Amygdala (tissue), 56 donors: ENCODE measurements at regions not wholly inside any gene's neighbourhood (a gene's known extent, or its start where the extent isn't known, plus 50 kb on each side); places are given as distances from the start of the nearest gene placed in this dataset.
"Not testable (repeated sequence)": the region's sequence is repeated elsewhere in the genome, so short reads cannot be mapped to it uniquely, and the experiment has no call there.

ENCODE experiments used
- DNase-seq, 56 donors: peaks; one replicate each; lab custom pipeline; 2025; lab: John Stamatoyannopoulos, UW

DNA sequence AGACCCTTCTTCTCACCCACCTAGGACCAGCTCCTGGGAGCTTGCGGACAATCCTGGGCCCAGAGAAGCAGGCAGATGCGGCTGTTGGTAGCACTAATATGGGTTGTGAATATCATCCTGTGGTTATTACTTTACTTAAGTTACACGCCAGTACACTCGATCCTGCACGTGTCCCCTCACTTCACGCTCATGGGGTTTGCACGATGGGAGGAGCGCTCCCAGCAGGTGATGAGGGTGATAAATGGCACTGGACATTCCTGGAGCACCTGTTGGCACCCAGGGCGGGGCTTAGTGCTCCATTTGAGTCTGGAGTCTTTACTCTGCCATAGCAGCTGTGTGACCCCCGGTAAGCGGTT, 335.1 kb downstream of the PREX1 start:
- DNase-seq: no peak

- DNase-seq: no peak
These were observed 335.6 kb downstream of the PREX1 start for GRCh38 chr20:48492015-48492714.

DNA sequence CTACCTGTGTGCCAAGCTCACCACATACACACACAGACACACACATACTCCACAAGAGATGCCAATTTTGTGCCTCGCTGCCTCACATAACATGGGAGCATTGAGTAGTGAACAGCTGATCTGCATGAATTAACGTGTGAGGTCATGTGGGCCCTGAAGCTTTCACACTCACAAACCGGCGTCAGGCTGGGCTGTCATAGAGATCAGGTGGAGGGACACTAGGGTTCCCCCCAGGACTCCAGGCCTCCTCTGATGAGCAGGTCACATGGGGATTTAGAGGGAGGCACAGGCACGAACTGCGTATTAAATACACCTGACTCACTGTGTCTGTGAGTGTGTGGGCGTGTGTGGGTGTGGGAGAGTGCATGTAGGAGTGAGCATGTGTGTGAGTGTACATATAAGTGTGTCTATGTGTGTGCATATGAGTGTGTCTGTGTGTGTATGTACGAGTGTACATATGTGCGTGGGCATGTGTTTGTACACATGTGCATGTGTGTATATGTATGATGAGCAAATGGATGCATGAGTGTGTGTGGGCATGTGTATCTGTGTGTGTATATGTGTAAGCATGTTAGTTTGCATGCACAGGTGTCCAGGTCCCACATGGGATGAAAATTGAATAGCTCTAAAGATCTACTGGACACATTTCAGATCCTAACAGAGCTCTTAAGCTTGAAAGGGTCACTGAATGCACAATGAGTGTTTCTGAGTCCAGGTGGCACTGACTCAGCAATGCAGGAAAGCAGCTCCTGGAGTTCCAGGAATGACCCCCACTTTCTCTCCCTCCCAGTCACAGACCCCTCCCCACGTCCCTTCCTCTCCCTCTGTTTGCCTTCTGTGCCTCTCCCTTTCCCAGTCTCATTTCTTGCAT, 336.6 kb downstream of the PREX1 start:
- DNase-seq: no peak

GRCh38 chr20:48490341-48490740, 337.5 kb downstream of the PREX1 start:
- not testable (repeated sequence) for DNase-seq

- DNase-seq: peak in 28 of 56 donors; percentile 1 to 43 (median 10)
These were observed 338.1 kb downstream of the PREX1 start for GRCh38 chr20:48489656-48490055.

- DNase-seq: no peak
These were observed 338.7 kb downstream of the PREX1 start for GRCh38 chr20:48489046-48489463.

GRCh38 chr20:48488334-48489034, 339.3 kb downstream of the PREX1 start:
- not testable (repeated sequence) for DNase-seq

GRCh38 chr20:48486065-48486464, 341.7 kb downstream of the PREX1 start:
- DNase-seq: no peak

DNA sequence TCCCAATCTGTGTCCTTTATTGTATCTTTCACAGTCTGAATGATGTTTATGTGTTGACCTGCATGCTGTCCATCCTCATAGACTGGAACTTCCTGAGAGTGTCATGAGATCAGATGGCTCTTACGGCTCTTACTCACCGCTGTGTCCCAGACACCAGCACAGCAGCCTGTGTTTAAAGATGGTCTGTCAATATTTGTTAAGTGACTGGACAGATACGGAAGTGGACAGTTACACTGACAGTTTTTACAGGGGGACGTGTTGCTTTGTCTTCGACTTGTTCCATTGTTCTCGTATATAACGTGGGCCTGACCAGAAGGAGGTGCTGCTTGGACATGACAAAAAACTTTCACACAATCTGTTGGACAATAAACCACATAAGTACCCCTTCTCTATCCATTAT, 342.6 kb downstream of the PREX1 start:
- DNase-seq: not testable (repeated sequence)

DNA sequence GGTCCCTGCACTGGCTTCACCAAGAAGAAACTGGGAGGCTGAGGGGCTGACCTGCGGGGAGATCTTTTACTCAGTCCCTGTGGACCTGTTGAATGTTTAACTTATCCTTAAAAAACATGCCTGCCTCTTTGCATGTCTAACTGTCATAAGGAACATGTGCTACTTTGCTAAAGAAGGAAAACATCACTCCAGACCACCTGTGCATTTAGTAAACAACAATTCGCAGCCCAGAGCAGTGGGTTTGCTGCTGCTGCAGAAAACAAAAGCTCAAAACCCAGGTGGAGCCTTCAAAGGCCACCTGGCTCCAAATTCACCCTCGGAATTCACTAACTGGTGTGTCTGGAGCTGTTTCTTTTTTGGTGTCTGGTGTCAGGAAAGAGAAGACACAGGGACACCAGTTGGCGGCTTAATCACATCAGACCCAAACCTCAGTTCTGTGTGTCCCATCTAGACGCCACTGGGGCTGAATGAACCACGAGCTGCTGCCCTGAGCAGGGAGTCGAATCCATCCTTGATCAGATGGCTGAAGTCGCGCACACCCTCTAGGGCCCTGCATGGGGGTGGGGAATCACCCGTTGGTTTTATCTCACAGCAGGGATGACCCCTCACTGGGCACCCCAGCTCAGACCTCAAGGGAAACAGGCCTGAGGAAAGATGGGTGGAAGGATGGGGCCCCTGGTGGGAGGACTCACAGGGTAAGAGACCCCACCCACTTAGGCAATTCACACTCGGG, 344.3 kb downstream of the PREX1 start:
- no peak for DNase-seq

GRCh38 chr20:48482790-48483189, 345.0 kb downstream of the PREX1 start:
- no peak for DNase-seq

- no peak for DNase-seq
These were observed 347.5 kb downstream of the PREX1 start for GRCh38 chr20:48480216-48480772.

DNA sequence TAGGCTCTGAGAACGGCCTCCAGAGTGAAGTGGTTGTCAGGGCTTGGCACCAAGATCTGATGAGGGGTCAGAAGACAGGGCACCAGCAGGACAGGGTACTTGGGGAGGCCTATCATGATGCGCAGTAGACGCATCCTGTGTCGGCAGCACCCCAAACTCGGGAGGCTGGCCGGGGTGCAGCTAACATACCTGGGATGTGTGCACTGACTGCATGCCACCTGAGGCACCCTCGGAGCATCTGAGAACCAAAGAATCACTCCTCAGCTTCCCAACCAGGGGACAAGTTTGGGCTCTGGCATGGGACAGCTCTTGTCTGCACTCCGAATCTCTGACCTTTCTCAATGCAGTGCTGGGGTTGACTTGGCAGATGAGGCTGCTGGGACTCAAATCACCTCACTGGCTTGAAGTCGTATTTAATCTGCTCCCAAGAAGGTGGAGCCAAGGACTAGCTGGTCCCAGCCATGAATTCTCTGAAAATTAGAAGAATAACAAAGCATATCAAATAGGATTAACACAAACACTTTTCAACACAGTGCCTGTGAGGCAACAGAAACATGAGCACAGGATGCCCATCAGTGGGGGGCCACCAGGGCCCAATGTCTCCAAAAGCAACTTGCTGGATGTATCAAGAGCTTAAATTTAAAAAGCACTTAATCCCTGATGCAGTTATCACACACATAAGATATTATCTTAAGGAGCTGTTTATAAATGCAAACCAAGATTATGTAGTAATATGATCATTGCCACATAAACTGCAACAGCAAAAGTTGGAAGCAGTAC, 348.8 kb downstream of the PREX1 start:
- no peak for DNase-seq

DNA sequence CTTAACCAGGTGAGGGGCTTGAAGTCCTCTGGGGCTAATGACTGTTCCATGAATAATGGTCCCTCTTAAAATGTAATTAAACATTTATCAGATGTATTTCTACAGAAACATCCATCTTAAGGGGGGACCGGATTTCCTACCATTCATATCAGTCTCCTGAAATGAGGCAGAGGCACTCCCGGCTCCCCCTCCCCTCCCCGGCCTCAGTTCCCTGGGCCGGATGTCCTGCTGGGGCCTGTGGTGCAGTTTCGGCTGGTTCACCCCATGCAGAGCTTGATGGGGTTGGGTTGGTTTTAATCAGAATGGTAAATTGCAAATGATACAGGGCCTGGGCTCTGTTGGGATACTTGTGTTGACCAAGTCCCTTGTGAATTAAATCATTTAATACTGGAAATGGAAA, 349.4 kb downstream of the PREX1 start:
- DNase-seq: no peak

GRCh38 chr20:48476854-48477253, 350.9 kb downstream of the PREX1 start:
- no peak for DNase-seq

DNA sequence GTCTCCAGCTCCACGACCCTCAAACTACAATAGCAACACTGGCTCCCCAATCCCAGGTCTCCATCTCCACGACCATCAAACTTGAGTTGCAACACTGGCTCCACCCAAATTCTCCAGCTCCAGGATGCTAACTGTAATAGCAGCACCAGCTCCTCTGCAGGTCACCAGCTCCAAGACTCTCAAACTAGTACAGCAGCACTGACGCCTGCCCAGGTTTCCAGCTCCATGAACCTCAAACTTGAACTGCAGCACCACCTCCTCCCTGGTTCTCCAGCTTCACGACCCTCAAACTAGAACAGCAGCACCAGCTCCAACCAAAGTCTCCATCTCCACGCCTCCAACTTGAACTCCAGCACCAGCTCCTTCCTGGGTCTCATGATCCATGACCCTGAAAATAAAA, 353.8 kb downstream of the PREX1 start:
- no peak for DNase-seq

DNA sequence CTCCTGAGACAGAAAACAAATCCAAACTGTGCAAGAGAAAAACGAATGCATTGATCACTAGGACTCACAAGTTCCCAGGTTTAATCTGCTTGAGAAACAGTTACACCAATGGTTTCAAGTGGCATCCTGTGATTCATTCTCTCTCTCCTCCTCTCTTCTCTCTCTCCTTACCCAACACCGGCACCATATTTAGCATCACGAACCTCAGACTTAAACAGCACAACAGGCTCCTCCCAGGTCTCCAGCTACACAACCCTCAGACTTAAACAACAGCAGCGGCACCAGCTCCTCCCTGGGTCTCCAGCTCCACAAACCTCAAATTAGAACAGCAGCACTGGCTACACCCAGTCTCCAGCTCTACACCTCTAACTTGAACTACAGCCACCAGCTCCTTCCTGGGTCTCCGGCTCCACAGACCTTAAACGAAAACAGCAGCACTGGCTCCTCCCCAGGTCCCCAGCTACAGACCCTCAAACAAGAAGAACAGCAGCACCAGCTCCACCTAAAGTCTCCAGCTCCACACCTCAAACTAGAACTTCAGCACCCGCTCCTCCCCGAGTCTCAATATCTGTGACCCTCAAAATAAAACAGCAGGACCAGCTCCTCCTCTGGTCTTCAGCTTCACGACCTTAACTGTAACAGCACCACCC, 355.9 kb downstream of the PREX1 start:
- DNase-seq: no peak

GRCh38 chr20:48471176-48471575, 356.6 kb downstream of the PREX1 start:
- DNase-seq: no peak

- DNase-seq: no peak
These were observed 357.7 kb downstream of the PREX1 start for GRCh38 chr20:48470141-48470540.
